T-helper 17 cell (primary cell): ENCODE measurements at regions not wholly inside any gene's neighbourhood (a gene's known extent, or its start where the extent isn't known, plus 50 kb on each side); places are given as distances from the start of the nearest gene placed in this dataset.

Experiments used
- ATAC-seq: fragments of 150-1000 bp; cut with Tn5 transposase; 2 replicates; pipeline ENCODE4 v1.10.0; 2021; ENCODE audit warnings: mild to moderate bottlenecking, moderate library complexity
- DNase-seq, 3 donors: peaks; one replicate each; pipeline versions ENCODE4 v3.0.0 to v3.0.0-alpha.2; 2020 to 2021
- H3K9me3 ChIP-seq: one replicate; pipeline ENCODE4 v1.7.0; 2013; ENCODE audit warnings: low read length, mild to moderate bottlenecking; ENCODE audit not compliant: control insufficient read depth, poor library complexity, severe bottlenecking
- H3K27ac Mint-ChIP-seq: one replicate; pipeline ENCODE4 v1.8.0; 2022; ENCODE audit warnings: mild to moderate bottlenecking, moderate library complexity, mixed read lengths
- H3K27me3 Mint-ChIP-seq: one replicate; pipeline ENCODE4 v1.8.0; 2022; ENCODE audit warnings: mixed read lengths
- H3K36me3 Mint-ChIP-seq: one replicate; pipeline ENCODE4 v1.8.0; 2022; ENCODE audit warnings: low read depth, mixed read lengths
- H3K4me1 Mint-ChIP-seq: one replicate; pipeline ENCODE4 v1.8.0; 2022; ENCODE audit warnings: mild to moderate bottlenecking, mixed read lengths
- H3K4me3 Mint-ChIP-seq: one replicate; pipeline ENCODE4 v1.8.0; 2022; ENCODE audit warnings: mild to moderate bottlenecking, moderate library complexity, mixed read lengths

DNA sequence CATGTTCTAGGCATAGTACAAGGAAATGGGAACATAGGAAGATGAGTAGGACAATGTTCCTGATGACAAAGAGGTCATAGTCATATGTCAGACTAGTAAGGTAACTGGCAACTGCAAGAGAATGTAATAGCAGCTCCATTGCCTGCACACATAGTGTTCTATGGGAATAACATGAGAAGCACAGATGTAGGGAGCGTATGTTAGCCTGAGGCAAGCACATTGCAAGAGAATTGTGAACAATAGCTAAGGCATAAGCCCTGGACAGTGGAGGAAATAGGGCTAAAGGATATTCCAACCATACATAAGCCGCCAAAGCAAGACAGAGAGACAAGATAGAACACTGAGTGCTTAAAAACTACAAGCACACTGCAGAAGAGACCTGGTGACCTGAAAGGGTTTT, 1017.0 kb upstream of the TENM4 start:
- Mint-ChIP-seq H3K36me3 (no peaks in the 10 kb centered on the region), H3K4me1 (no peaks in the 10 kb centered on the region), H3K27me3 (no peaks in the 10 kb centered on the region), H3K27ac (no peak overlapping the region), H3K4me3 (no peak overlapping the region)
- peaks cover 2% of the 10 kb centered on the region for H3K9me3 ChIP-seq
- DNase-seq (no peak), ATAC-seq (no peak)

DNA sequence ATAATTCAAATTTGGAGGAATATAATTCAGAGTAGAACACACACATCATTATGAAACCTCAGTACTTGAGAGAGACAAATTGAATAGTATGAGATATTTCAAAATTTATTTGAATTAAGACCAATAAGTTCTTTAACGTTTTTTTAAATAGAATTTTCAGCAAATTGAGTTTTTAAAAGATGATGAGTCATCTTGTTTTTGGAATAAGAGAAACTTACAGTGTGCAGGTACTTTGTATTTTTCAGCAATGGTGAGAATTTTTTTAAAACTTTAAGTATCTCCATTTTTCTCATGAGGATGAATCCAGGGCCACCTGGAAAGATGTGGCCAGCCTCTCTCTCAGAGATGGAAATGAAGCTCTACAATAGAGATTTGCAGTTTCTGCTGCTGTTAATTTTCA, 1015.0 kb upstream of the TENM4 start:
- no peak for ATAC-seq
- H3K27me3 Mint-ChIP-seq, result no peaks in the 10 kb centered on the region
- no peak overlapping the region for H3K27ac Mint-ChIP-seq
- no peak overlapping the region for H3K4me3 Mint-ChIP-seq
- no peak for DNase-seq
- no peaks in the 10 kb centered on the region for H3K4me1 Mint-ChIP-seq
- H3K9me3 ChIP-seq, result no peaks in the 10 kb centered on the region
- no peaks in the 10 kb centered on the region for H3K36me3 Mint-ChIP-seq

DNA sequence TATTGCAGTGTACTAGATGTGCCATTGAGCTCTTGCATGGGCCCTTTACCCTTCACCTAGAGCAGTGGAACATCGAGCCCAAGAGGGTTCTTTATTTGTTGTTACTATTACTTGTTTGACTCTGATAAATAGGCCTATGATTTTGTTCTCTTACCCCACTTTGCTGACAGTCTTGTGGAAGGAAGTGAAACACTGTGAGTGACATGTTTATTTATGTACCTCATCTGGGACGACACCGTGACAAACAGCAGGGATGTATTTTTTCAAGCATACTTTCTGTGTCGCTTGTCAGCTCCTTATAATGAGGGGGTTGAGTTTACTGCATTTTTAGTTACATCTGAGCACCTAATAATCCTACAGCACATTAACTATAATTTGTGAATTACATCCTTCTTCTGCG, 1010.3 kb upstream of the TENM4 start:
- Mint-ChIP-seq H3K27ac (no peak overlapping the region), H3K4me3 (no peak overlapping the region), H3K27me3 (no peaks in the 10 kb centered on the region), H3K4me1 (no peaks in the 10 kb centered on the region), H3K36me3 (no peaks in the 10 kb centered on the region)
- DNase-seq (no peak), ATAC-seq (no peak)
- no peaks in the 10 kb centered on the region for H3K9me3 ChIP-seq

DNA sequence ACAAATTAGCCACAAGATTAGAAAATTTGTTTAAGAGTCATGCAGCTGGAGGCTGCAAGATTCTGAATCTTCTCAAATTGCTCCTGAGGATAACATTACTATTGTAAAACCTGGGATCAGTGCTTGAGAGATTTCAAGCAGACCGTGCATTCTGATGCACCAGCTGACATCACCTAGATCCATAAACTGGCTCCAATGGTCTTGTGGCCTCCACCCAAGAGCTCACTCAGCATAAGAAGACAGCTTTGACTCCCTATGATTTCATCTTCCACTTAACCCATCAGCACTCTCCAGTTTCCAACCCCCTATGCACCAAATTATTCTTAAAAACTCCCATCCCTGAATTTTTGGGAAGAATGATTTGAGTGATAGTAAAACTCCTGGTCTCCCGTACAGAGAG, 1007.9 kb upstream of the TENM4 start:
- H3K4me3 Mint-ChIP-seq, result no peak overlapping the region
- ATAC-seq (no peak), DNase-seq (no peak)
- H3K36me3 Mint-ChIP-seq, result no peaks in the 10 kb centered on the region
- no peak overlapping the region for H3K27ac Mint-ChIP-seq
- H3K9me3 ChIP-seq, result no peaks in the 10 kb centered on the region
- no peaks in the 10 kb centered on the region for H3K4me1 Mint-ChIP-seq
- H3K27me3 Mint-ChIP-seq, result no peaks in the 10 kb centered on the region

DNA sequence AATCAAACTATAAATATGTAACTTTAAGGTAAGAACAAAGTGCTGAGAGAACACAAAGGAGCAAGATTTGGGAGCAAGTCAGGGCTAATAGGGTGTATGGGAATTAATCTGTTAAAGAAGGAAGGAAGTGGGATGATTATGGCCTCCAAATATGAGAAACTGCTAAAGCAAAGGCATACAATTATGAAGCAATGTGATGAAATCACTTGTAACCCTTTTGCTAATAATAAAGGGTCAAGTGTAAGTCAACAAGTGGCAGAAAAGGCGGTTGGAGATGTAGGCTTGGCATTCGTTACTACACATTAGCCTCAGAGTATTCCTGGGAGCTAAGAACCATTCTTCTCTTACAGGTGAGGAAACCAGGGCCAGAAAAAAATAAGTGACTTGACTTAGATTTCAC, 1002.3 kb upstream of the TENM4 start:
- H3K36me3 Mint-ChIP-seq, result no peaks in the 10 kb centered on the region
- no peak for ATAC-seq
- H3K9me3 ChIP-seq, result no peaks in the 10 kb centered on the region
- H3K27me3 Mint-ChIP-seq, result no peaks in the 10 kb centered on the region
- no peak overlapping the region for H3K27ac Mint-ChIP-seq
- no peak for DNase-seq
- H3K4me1 Mint-ChIP-seq, result no peaks in the 10 kb centered on the region
- no peak overlapping the region for H3K4me3 Mint-ChIP-seq

DNA sequence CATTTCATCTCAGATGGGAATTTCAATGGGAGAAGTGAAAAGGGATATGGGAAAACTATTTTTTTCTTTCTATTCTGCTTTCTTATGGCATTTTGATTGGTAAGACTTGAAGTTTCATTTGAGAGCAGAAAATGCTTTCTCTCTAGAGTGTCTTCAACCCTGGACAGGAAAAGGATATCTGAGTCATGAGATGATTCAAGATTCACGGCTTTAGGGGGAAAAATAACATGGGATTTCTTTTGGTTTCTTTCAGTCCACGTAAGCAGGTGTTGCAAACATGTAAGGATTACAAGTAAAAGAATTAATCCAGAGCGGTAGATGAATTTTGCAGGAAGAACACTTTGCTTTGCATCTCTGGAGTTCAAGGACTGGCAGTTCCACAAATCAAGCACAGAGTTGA, 1001.0 kb upstream of the TENM4 start:
- no peaks in the 10 kb centered on the region for H3K27me3 Mint-ChIP-seq
- H3K27ac Mint-ChIP-seq, result no peak overlapping the region
- H3K36me3 Mint-ChIP-seq, result no peaks in the 10 kb centered on the region
- no peak overlapping the region for H3K4me3 Mint-ChIP-seq
- DNase-seq, result no peak
- no peaks in the 10 kb centered on the region for H3K9me3 ChIP-seq
- H3K4me1 Mint-ChIP-seq, result no peaks in the 10 kb centered on the region
- ATAC-seq, result no peak

DNA sequence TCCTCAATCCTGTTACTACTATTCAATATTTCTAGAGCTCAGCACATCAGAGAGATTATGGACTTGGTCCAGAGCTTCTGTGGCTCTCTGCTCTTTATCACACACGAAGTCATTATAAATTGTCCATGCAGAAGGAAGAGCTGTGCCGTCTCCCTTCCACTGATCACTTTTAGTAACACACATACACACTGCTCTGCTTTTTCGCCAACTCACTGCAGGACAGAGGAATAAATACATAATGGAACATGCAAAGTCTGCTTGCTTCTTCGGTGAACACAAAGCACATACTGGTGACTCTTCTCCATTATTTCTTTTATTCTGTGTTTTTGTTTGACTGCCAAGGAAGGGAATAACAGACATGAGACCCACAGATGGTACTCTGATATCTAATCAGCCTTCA, 1000.0 kb upstream of the TENM4 start:
- Mint-ChIP-seq H3K27ac (no peak overlapping the region), H3K36me3 (no peaks in the 10 kb centered on the region), H3K4me1 (no peaks in the 10 kb centered on the region), H3K27me3 (no peaks in the 10 kb centered on the region), H3K4me3 (no peak overlapping the region)
- no peak for DNase-seq
- H3K9me3 ChIP-seq, result no peaks in the 10 kb centered on the region
- no peak for ATAC-seq

DNA sequence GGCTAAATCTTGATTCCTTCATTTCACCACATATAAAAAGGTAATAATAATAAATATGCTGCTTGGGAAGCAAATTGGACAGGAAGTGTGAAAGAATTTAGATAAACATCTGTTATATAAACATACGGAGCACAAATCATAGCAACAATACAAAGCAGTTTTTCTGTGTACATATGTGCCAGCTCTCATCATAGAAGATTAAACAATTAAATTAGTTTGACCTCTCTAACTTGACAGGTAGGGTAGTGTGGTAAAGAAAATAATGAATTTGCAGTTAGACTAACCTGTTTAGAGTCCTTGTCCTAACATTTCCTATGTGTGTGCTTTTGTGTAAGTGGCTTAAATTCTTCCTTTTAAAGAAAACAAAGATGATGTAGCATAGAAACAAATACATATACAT, 995.7 kb upstream of the TENM4 start:
- Mint-ChIP-seq H3K27me3 (no peaks in the 10 kb centered on the region), H3K4me3 (no peak overlapping the region), H3K27ac (no peak overlapping the region), H3K36me3 (no peaks in the 10 kb centered on the region), H3K4me1 (no peaks in the 10 kb centered on the region)
- no peak for ATAC-seq
- DNase-seq, result no peak
- H3K9me3 ChIP-seq, result no peaks in the 10 kb centered on the region

DNA sequence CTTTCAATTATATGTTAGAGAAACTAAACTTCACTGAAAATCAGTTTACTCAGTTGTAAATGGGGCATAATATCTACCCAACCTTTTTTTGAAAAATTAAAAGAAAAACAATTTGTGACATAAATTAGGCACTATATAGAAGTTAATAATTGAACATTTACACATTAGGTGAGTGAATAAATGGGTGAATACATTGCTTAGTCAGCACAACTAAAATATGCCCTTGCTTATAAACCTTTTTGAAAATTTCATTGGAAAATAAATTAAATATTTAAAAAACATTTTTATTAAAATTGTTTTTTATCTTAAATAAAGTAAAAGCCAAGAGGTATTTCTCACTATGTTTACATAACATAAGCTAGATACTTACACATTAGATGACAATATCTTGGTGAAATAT, 994.5 kb upstream of the TENM4 start:
- H3K36me3 Mint-ChIP-seq, result no peaks in the 10 kb centered on the region

DNA sequence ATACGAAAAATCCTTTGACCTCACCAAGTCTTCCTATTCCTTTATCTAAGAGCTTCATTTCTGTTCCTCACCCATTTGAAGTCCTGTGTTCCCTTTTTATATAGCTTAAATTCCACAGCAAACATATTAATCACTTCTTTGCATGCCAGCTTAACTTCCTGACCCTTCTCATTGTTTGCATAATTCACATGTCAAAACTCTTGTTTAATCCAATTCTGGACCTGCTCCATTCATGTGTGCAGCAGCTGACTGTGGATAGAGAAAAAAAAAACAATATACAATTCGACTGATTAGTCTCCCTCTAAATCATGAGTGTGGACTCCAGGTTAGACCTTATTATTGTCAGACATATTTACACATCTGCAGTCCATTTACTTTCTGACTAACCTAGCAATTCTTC, 991.2 kb upstream of the TENM4 start:
- no peak overlapping the region for H3K27ac Mint-ChIP-seq
- ATAC-seq, result no peak
- DNase-seq, result no peak
- H3K9me3 ChIP-seq, result no peaks in the 10 kb centered on the region
- H3K4me3 Mint-ChIP-seq, result no peak overlapping the region
- H3K4me1 Mint-ChIP-seq, result no peaks in the 10 kb centered on the region
- H3K27me3 Mint-ChIP-seq, result no peaks in the 10 kb centered on the region
- H3K36me3 Mint-ChIP-seq, result no peaks in the 10 kb centered on the region

More for the DNA sequence above, 994.5 kb upstream of the TENM4 start:
- DNase-seq, result no peak
- Mint-ChIP-seq H3K27me3 (no peaks in the 10 kb centered on the region), H3K4me1 (no peaks in the 10 kb centered on the region), H3K27ac (no peak overlapping the region), H3K4me3 (no peak overlapping the region)
- no peak for ATAC-seq
- no peaks in the 10 kb centered on the region for H3K9me3 ChIP-seq

DNA sequence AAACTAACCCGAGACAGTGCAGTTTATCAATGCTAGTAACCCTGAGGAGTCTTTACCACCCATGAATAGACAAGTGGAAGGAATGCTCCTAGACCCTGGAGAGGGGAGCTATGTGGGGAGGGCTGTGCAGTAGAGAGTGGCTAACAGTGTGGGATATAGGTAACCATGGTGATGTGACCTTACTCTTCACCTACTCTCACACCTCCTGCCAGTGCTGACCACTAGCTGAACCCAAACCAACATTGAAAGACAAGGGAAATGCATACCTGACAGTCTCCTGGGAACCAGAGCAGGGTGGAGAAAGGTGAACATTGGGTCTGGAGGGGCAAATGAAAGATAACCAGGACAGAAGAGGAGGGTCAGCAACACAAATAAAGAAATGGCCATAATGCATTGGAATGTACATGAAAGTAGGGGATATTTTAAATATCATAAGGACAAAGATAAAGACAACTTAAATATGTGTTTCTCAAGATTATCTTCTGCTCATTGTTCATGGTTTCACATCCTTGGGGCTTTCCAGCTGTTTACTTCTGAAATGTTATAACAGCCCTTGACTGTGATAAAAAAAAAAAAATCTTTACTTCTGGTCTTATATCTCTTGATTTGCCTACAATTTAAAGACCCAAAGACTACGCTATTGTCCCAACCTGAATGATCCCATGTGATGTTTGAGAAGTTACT, 983.3 kb upstream of the TENM4 start:
- Mint-ChIP-seq H3K4me3 (no peak overlapping the region), H3K27me3 (no peaks in the 10 kb centered on the region), H3K4me1 (no peaks in the 10 kb centered on the region), H3K36me3 (no peaks in the 10 kb centered on the region), H3K27ac (no peak overlapping the region)
- no peaks in the 10 kb centered on the region for H3K9me3 ChIP-seq
- no peak for DNase-seq
- no peak for ATAC-seq

DNA sequence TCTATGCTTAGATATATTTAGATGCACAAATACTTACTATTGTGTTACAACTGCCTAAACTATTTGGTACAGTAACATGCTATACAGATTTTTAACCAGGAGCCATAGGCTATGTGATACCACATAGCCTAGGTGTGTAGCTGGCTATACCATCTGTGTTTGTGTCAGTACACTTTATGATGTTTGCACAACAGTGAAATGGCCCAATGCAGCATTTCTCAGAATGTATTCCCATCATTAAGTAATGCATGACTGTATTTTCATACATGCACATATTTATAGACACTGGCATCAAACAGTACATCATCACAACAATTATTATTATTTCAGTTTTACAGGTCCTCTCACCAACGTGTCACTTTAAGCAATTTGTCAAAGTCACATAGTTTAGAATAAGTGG, 979.5 kb upstream of the TENM4 start:
- DNase-seq, result no peak
- Mint-ChIP-seq H3K27me3 (no peaks in the 10 kb centered on the region), H3K4me1 (no peaks in the 10 kb centered on the region), H3K36me3 (no peaks in the 10 kb centered on the region), H3K27ac (no peak overlapping the region), H3K4me3 (no peak overlapping the region)
- no peaks in the 10 kb centered on the region for H3K9me3 ChIP-seq
- no peak for ATAC-seq

DNA sequence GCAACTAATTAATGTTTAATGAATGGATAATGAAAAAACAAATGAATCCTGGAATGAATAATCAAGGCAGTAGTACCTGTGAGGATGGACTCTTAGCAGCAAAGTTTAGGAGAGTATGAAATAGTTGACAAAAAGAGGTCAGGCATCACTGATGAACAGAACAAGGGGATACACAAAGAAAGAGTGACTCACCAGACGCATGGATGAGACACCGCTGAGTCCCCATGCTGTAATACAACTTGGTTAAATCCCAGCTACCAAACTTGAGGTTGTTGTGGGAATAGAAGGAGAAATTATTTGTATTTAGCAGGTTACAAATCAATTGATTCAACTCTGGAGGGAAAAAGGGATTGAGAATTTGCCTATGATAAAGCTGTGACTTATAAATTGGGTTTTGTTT, 976.9 kb upstream of the TENM4 start:
- no peak overlapping the region for H3K27ac Mint-ChIP-seq
- H3K4me3 Mint-ChIP-seq, result no peak overlapping the region
- DNase-seq (no peak), ATAC-seq (no peak)
- no peaks in the 10 kb centered on the region for H3K27me3 Mint-ChIP-seq
- H3K36me3 Mint-ChIP-seq, result no peaks in the 10 kb centered on the region
- no peaks in the 10 kb centered on the region for H3K9me3 ChIP-seq
- H3K4me1 Mint-ChIP-seq, result no peaks in the 10 kb centered on the region

DNA sequence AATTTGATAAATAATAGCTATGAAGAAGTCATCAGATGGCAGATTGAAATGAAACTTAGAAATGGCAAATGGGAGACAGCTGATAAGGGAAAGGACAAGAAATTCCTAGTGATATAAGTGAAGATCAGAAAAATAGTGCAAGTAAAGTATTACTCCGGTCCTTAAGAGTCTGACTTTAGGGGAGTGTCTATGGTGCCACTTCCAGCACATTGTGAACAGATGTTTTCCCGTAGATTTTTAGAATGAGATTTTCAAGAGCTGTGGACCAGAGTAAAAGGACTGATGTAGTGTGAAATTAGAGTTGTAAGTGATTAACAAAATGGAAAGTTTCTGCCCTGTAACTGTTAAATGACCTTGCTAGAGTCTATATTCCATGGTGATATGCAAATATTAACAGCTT, 974.8 kb upstream of the TENM4 start:
- ATAC-seq, result no peak
- Mint-ChIP-seq H3K27me3 (no peaks in the 10 kb centered on the region), H3K4me3 (no peak overlapping the region), H3K27ac (no peak overlapping the region), H3K4me1 (no peaks in the 10 kb centered on the region), H3K36me3 (no peaks in the 10 kb centered on the region)
- DNase-seq, result no peak
- no peaks in the 10 kb centered on the region for H3K9me3 ChIP-seq
